ENCODE measurements at regions not wholly inside any gene's neighbourhood (a gene's known extent, or its start where the extent isn't known, plus 50 kb on each side); places are given as distances from the start of the nearest gene placed in this dataset.

DNA sequence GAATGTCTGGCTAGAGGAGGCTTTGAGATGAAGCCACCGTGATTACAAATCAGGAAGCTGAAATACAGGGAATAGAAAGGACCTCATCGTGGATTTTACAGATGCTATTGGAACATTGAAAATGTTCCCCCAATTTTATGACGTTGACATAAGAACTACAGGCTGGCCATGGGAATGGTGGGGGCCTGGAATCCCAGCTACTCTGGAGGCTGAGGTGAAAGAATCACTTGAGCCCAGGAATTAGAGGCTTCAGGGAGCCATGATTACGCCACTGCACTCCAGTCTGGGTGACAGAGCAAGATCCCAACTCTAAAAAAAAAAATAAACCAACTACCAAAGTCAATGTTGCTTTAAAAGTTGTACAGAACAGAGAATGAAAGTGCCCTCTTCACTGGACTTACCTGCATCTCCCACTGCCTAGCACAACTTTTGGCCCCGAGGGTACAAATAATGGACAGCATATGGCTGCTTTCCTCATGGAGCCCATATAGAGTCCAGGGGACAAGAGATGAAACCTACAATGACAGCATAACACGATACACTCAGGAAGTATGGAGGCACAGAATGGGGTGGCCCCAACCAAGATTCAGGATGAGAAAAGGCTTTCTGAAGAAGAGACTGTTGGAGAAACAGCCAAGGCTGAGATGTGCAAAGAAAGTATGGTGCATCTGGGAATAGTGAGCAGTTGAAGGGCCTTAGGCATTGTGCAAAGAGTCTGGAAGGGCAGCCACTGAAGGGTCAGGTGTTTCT, 254.8 kb downstream of the MYCN start:
- Mint-ChIP-seq H3K27ac (no peak overlapping the region), H3K9me3 (no peaks in the 10 kb centered on the region), H3K4me3 (no peak overlapping the region), H3K36me3 (ENCODE audit: insufficient read depth in 1 of 3, low read depth in 3 of 3) (no peaks in the 10 kb centered on the region), H3K27me3 (ENCODE audit: low read depth) (no peaks in the 10 kb centered on the region), H3K4me1 (peaks cover 5 to 9% of the 10 kb centered on the region in 2 experiments)
- Histone ChIP-seq H3K9ac (ENCODE audit: extremely low read depth, insufficient read length, low read length) (no peak overlapping the region), H2AK5ac (ENCODE audit: insufficient read length, low read length) (no peak overlapping the region), H3K27ac (ENCODE audit: insufficient read length, low read depth, low read length) (no peak overlapping the region), H2BK5ac (ENCODE audit: insufficient read length, low read length) (no peak overlapping the region), H4K91ac (ENCODE audit: insufficient read length, low read depth, low read length) (no peak overlapping the region), H2BK12ac (ENCODE audit: insufficient read length, low read depth, low read length) (no peak overlapping the region), H4K8ac (replicated peaks; ENCODE audit: insufficient read length, low read depth, low read length) (no peak overlapping the region), H3K56ac (ENCODE audit: insufficient read length, low read depth, low read length) (no peak overlapping the region), H3K18ac (ENCODE audit: insufficient read length, low read depth, low read length) (no peak overlapping the region), H3K23me2 (ENCODE audit: insufficient read length, low read depth, low read length, poor library complexity, severe bottlenecking) (no peaks in the 10 kb centered on the region), H3K27me3 (ENCODE audit: insufficient read depth, low read length) (no peaks in the 10 kb centered on the region), H4K20me1 (ENCODE audit: control insufficient read depth, insufficient read depth, insufficient read length) (no peaks in the 10 kb centered on the region), H3K14ac (ENCODE audit: insufficient read depth, low read length) (no peak overlapping the region; the same call in 1 of the 2 replicates), H3K79me1 (ENCODE audit: insufficient read depth, low read depth, low read length, poor library complexity, severe bottlenecking) (no peaks in the 10 kb centered on the region), H3K9me3 (ENCODE audit: control insufficient read depth, low read depth, low read length) (no peaks in the 10 kb centered on the region), H4K5ac (ENCODE audit: insufficient read length, low read depth, low read length) (no peak overlapping the region), H2BK120ac (ENCODE audit: low read depth, low read length, poor library complexity, severe bottlenecking) (no peak overlapping the region), H3K4me1 (ENCODE audit: insufficient read depth, low read length) (no peaks in the 10 kb centered on the region), H3K4ac (ENCODE audit: low read depth, low read length) (no peak overlapping the region), H3T11ph (ENCODE audit: low read length) (no peak overlapping the region), H2BK20ac (ENCODE audit: low read depth, low read length, poor library complexity, severe bottlenecking) (no peak overlapping the region), H3K4me2 (ENCODE audit: insufficient read depth, insufficient read length, low read length) (no peak overlapping the region), H3K23ac (ENCODE audit: insufficient read length, low read depth, low read length) (no peak overlapping the region), H2BK15ac (ENCODE audit: low read depth, low read length) (no peak overlapping the region), H2AFZ (ENCODE audit: low read length) (no peak overlapping the region), H3K79me2 (ENCODE audit: insufficient read depth, low read length) (no peaks in the 10 kb centered on the region)
- WGBS (ENCODE audit: extremely low coverage, insufficient read length, low lambda C conversion rate), result no CpG with 5 or more reads among the region's 6 CpGs
- TF ChIP-seq, protein P1, sequence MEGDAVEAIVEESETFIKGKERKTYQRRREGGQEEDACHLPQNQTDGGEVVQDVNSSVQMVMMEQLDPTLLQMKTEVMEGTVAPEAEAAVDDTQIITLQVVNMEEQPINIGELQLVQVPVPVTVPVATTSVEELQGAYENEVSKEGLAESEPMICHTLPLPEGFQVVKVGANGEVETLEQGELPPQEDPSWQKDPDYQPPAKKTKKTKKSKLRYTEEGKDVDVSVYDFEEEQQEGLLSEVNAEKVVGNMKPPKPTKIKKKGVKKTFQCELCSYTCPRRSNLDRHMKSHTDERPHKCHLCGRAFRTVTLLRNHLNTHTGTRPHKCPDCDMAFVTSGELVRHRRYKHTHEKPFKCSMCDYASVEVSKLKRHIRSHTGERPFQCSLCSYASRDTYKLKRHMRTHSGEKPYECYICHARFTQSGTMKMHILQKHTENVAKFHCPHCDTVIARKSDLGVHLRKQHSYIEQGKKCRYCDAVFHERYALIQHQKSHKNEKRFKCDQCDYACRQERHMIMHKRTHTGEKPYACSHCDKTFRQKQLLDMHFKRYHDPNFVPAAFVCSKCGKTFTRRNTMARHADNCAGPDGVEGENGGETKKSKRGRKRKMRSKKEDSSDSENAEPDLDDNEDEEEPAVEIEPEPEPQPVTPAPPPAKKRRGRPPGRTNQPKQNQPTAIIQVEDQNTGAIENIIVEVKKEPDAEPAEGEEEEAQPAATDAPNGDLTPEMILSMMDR (conservative IDR thresholded peaks at IDR 0.05), result no peak
- DNase-seq, result no peak

Measured in H9 (cell line).